Uterus (tissue), 2 donors: ENCODE measurements at regions not wholly inside any gene's neighbourhood (a gene's known extent, or its start where the extent isn't known, plus 50 kb on each side); places are given as distances from the start of the nearest gene placed in this dataset.

Experiments used
- CTCF ChIP-seq, 4 experiments: fragments of 200-600 bp in 2 of 4; fragments of 450-650 bp in 2 of 4; sonication (generic) in 2 of 4; IDR thresholded peaks; one replicate each; pipeline ENCODE4 v1.5.1; 2016 to 2019; ENCODE audit warnings: antibody characterized with exemption in 4 of 4, mild to moderate bottlenecking in 2 of 4, moderate library complexity in 1 of 4
- POLR2A ChIP-seq, 2 donors: fragments of 450-650 bp; IDR thresholded peaks; one replicate each; pipeline ENCODE4 v1.6.1; 2016; ENCODE audit warnings: antibody characterized with exemption in 2 of 2, mild to moderate bottlenecking in 1 of 2, moderate library complexity in 1 of 2

- TF ChIP-seq CTCF (IDR thresholded peaks at IDR 0.05): no peak
- TF ChIP-seq POLR2A (IDR thresholded peaks at IDR 0.05): no peak
These were observed 125.5 kb upstream of the CHRM3 start for GRCh38 chr1:239260842-239261241.
